Omental fat pad (tissue), 3 donors: ENCODE measurements at regions not wholly inside any gene's neighbourhood (a gene's known extent, or its start where the extent isn't known, plus 50 kb on each side); places are given as distances from the start of the nearest gene placed in this dataset.

Experiments
- ATAC-seq: fragments of 150-250 bp; one replicate; pipeline ENCODE4 v1.9.1; 2016; ENCODE audit warnings: mild to moderate bottlenecking, moderate library complexity; ENCODE audit not compliant: low FRiP score
- DNase-seq: peaks from one replicate; pipeline ENCODE4 v3.0.0-alpha.2; 2019; ENCODE audit warnings: low spot score
- CTCF ChIP-seq, 3 donors: fragments of 450-650 bp; IDR thresholded peaks; one replicate each; pipeline ENCODE4 v1.5.1; 2016 to 2017; ENCODE audit warnings: antibody characterized with exemption in 3 of 3, mild to moderate bottlenecking in 3 of 3, moderate library complexity in 2 of 3

GRCh38 chr13:22740264-22740663 lies 440.5 kb upstream of the SGCG start:
- DNase-seq: no peak

GRCh38 chr13:22744688-22745452 lies 435.9 kb upstream of the SGCG start:
- ATAC-seq (no peak), DNase-seq (no peak)
- TF ChIP-seq CTCF (IDR thresholded peaks at IDR 0.05): no peak

More at GRCh38 chr13:22740264-22740663, 440.5 kb upstream of the SGCG start:
- TF ChIP-seq CTCF (IDR thresholded peaks at IDR 0.05): no peak
- no peak for ATAC-seq

- peak; percentile 79 for ATAC-seq
- no peak for DNase-seq
- TF ChIP-seq CTCF (IDR thresholded peaks at IDR 0.05): no peak
These were observed 431.8 kb upstream of the SGCG start for GRCh38 chr13:22748866-22749577.

GRCh38 chr13:22749626-22750025 lies 431.2 kb upstream of the SGCG start:
- no peak for TF ChIP-seq CTCF (IDR thresholded peaks at IDR 0.05)
- DNase-seq: no peak
- ATAC-seq: peak; percentile 26

GRCh38 chr13:22757530-22758120 lies 423.2 kb upstream of the SGCG start:
- DNase-seq (no peak), ATAC-seq (no peak)
- TF ChIP-seq CTCF (IDR thresholded peaks at IDR 0.05): no peak

GRCh38 chr13:22758245-22758644 lies 422.5 kb upstream of the SGCG start:
- ATAC-seq: no peak
- no peak for TF ChIP-seq CTCF (IDR thresholded peaks at IDR 0.05)
- DNase-seq: no peak
